ENCODE measurements at regions not wholly inside any gene's neighbourhood (a gene's known extent, or its start where the extent isn't known, plus 50 kb on each side); places are given as distances from the start of the nearest gene placed in this dataset.

- TF ChIP-seq, protein P1, sequence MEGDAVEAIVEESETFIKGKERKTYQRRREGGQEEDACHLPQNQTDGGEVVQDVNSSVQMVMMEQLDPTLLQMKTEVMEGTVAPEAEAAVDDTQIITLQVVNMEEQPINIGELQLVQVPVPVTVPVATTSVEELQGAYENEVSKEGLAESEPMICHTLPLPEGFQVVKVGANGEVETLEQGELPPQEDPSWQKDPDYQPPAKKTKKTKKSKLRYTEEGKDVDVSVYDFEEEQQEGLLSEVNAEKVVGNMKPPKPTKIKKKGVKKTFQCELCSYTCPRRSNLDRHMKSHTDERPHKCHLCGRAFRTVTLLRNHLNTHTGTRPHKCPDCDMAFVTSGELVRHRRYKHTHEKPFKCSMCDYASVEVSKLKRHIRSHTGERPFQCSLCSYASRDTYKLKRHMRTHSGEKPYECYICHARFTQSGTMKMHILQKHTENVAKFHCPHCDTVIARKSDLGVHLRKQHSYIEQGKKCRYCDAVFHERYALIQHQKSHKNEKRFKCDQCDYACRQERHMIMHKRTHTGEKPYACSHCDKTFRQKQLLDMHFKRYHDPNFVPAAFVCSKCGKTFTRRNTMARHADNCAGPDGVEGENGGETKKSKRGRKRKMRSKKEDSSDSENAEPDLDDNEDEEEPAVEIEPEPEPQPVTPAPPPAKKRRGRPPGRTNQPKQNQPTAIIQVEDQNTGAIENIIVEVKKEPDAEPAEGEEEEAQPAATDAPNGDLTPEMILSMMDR (IDR thresholded peaks at IDR 0.05; ENCODE audit: insufficient read depth, low read depth, low read length) = no peak
- TF ChIP-seq EZH2 (IDR thresholded peaks at IDR 0.05; ENCODE audit: insufficient read depth, low read length) = no peak
Measured at GRCh38 chr13:47463726-47464125, 537.3 kb downstream of the SUCLA2 start.

All from astrocyte (in vitro differentiated cells and primary cell).